HG02763 (cell line): ENCODE measurements at regions not wholly inside any gene's neighbourhood (a gene's known extent, or its start where the extent isn't known, plus 50 kb on each side); places are given as distances from the start of the nearest gene placed in this dataset.
A peak's percentile ranks its signal among the peaks of the same experiment; 100 is the strongest.

ENCODE experiments used
- ATAC-seq: cut with Tn5 transposase; IDR thresholded peaks from one replicate; pipeline ENCODE4 v1.9.1; 2021; ENCODE audit warnings: mild to moderate bottlenecking, moderate library complexity; ENCODE audit not compliant: unreplicated experiment

GRCh38 chr2:41707790-41708451 is 339.9 kb upstream of the PKDCC start:
- no peak for ATAC-seq

- peak; percentile 34 for ATAC-seq
Observed at GRCh38 chr2:41709702-41710599, 337.9 kb upstream of the PKDCC start.

- no peak for ATAC-seq
Observed at GRCh38 chr2:41710944-41711343, 336.9 kb upstream of the PKDCC start.

GRCh38 chr2:41711736-41712135 is 336.1 kb upstream of the PKDCC start:
- ATAC-seq, result no peak

- no peak for ATAC-seq
Observed at GRCh38 chr2:41716497-41716896, 331.3 kb upstream of the PKDCC start.

- ATAC-seq, result peak; percentile 38
Observed at GRCh38 chr2:41717839-41718238, 330.0 kb upstream of the PKDCC start.

- no peak for ATAC-seq
Observed at GRCh38 chr2:41718705-41719104, 329.1 kb upstream of the PKDCC start.

GRCh38 chr2:41719756-41720155 is 328.1 kb upstream of the PKDCC start:
- no peak for ATAC-seq

- ATAC-seq, result peak; percentile 65
Observed at GRCh38 chr2:41720331-41721251, 327.2 kb upstream of the PKDCC start.

GRCh38 chr2:41722668-41723369 is 325.0 kb upstream of the PKDCC start:
- ATAC-seq, result no peak

- no peak for ATAC-seq
Observed at GRCh38 chr2:41723526-41723925, 324.3 kb upstream of the PKDCC start.

GRCh38 chr2:41724465-41724864 is 323.4 kb upstream of the PKDCC start:
- no peak for ATAC-seq

GRCh38 chr2:41725901-41726300 is 321.9 kb upstream of the PKDCC start:
- no peak for ATAC-seq

GRCh38 chr2:41726364-41726763 is 321.5 kb upstream of the PKDCC start:
- no peak for ATAC-seq

- no peak for ATAC-seq
Observed at GRCh38 chr2:41727152-41727551, 320.7 kb upstream of the PKDCC start.

GRCh38 chr2:41727711-41728110 is 320.1 kb upstream of the PKDCC start:
- ATAC-seq, result no peak

GRCh38 chr2:41728788-41729338 is 319.0 kb upstream of the PKDCC start:
- no peak for ATAC-seq

- no peak for ATAC-seq
Observed at GRCh38 chr2:41729800-41730364, 317.9 kb upstream of the PKDCC start.

- no peak for ATAC-seq
Observed at GRCh38 chr2:41735006-41735405, 312.8 kb upstream of the PKDCC start.

GRCh38 chr2:41735476-41735875 is 312.3 kb upstream of the PKDCC start:
- no peak for ATAC-seq
